ENCODE measurements at regions not wholly inside any gene's neighbourhood (a gene's known extent, or its start where the extent isn't known, plus 50 kb on each side); places are given as distances from the start of the nearest gene placed in this dataset.

DNA sequence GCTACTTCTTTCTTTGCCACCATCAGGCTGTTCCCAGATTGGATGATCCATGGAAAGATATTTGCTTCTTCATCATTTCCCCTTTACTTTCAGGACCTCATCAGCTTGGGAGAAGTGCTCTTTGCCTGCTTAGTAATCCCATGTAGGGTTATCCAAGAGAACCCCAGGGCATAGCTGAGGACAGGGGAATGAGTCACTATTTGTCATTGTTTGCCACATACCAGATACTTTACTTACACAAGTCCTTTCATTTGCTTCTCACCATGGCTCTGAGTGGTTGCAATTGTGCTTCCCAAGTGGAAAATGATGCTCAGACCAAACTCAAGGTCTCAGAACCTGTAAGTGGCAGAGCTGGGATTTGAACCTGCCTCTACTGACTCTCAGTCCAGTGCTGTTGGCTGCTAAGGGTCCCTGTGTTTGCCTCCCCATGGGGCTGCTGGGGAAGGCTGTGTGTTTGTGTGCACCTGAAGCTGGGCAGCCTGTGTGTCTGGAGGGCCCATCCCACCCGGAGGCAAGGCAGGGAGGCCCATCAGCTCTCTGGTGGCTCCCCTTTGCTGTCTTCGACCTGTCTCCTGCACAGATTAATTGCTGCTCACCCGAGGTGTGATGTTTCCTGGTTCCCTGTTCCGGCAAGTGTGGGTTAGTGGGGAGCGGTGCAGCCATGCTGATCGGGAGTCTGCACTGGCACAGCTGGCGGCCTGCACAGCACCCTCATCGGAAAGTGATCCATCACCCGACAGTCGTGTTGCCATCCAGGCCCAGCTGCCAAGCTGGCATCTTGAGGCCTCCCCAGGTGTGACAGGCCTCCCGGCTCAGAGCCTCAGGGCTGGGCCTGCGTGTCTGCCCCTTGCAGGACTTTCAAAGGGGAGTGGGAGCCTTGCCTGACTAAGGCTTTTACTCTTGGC, 228.8 kb downstream of the DHX35 start:
- no peaks in the 10 kb centered on the region for H3K79me2 ChIP-seq (ENCODE audit: insufficient read depth, low read length)
- H3K4me2 ChIP-seq (ENCODE audit: low read length): no peak overlapping the region
- no peak for TF ChIP-seq CTCF (IDR thresholded peaks at IDR 0.05; ENCODE audit: low read length)
- TF ChIP-seq EZH2 (IDR thresholded peaks at IDR 0.05; ENCODE audit: borderline replicate concordance, low read length): no peak
- H3K9me3 ChIP-seq (ENCODE audit: low read length): no peaks in the 10 kb centered on the region
- H3K36me3 ChIP-seq (ENCODE audit: insufficient read depth, low read length): no peaks in the 10 kb centered on the region
- no peak overlapping the region for H3K9ac ChIP-seq (ENCODE audit: low read length)
- no peaks in the 10 kb centered on the region for H4K20me1 ChIP-seq (ENCODE audit: insufficient read depth, low read length)
- H3K9me2 ChIP-seq (ENCODE audit: low read depth, low read length): no peaks in the 10 kb centered on the region
- H3K27me3 ChIP-seq (ENCODE audit: insufficient read depth, low read length): no peaks in the 10 kb centered on the region
- no peak overlapping the region for H2AFZ ChIP-seq (ENCODE audit: low read length)
- no peak overlapping the region for H3K4me3 ChIP-seq (ENCODE audit: low read depth, low read length, poor library complexity, severe bottlenecking)
- no peak overlapping the region for H3K27ac ChIP-seq (ENCODE audit: low read depth, low read length, poor library complexity, severe bottlenecking)
- no peaks in the 10 kb centered on the region for H3K4me1 ChIP-seq (ENCODE audit: insufficient read depth, low read length, severe bottlenecking)
- H3F3A ChIP-seq (ENCODE audit: insufficient read depth, low read length): no peaks in the 10 kb centered on the region

DNA sequence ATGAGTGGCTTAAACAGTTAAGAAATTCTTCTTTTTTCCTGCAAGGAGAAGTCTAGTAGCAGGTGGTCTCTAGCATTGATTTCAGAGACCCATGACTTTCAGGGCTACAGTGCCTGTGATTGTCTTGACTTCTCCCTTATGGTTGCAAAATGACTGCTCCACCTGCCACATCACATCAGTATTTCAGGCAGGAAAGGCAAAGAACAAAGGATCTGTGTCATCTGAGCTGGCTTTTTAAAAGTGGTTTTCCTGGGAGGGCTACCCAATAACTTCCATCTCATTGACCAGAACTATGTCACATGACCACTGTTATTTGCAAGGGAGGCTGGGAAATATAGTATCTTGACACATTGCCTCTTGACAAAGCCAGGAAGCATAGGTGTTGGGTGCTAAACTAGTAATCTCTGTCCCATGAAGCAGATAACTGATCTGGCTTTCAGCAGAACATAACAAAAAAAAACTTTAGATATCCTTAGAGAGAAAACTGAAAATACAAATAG, 226.2 kb downstream of the DHX35 start:
- Histone ChIP-seq H3K9me2 (ENCODE audit: low read depth, low read length) (no peaks in the 10 kb centered on the region), H3K4me1 (ENCODE audit: insufficient read depth, low read length, severe bottlenecking) (no peaks in the 10 kb centered on the region), H3K27me3 (ENCODE audit: insufficient read depth, low read length) (no peaks in the 10 kb centered on the region), H3K79me2 (ENCODE audit: insufficient read depth, low read length) (no peaks in the 10 kb centered on the region), H3K9me3 (ENCODE audit: low read length) (no peaks in the 10 kb centered on the region), H4K20me1 (ENCODE audit: insufficient read depth, low read length) (no peaks in the 10 kb centered on the region), H3K36me3 (ENCODE audit: insufficient read depth, low read length) (no peaks in the 10 kb centered on the region), H2AFZ (ENCODE audit: low read length) (no peak overlapping the region), H3K4me2 (ENCODE audit: low read length) (no peak overlapping the region), H3F3A (ENCODE audit: insufficient read depth, low read length) (no peaks in the 10 kb centered on the region), H3K27ac (ENCODE audit: low read depth, low read length, poor library complexity, severe bottlenecking) (no peak overlapping the region), H3K4me3 (ENCODE audit: low read depth, low read length, poor library complexity, severe bottlenecking) (no peak overlapping the region), H3K9ac (ENCODE audit: low read length) (no peak overlapping the region)
- TF ChIP-seq CTCF (IDR thresholded peaks at IDR 0.05; ENCODE audit: low read length): no peak
- TF ChIP-seq EZH2 (IDR thresholded peaks at IDR 0.05; ENCODE audit: borderline replicate concordance, low read length): no peak

DNA sequence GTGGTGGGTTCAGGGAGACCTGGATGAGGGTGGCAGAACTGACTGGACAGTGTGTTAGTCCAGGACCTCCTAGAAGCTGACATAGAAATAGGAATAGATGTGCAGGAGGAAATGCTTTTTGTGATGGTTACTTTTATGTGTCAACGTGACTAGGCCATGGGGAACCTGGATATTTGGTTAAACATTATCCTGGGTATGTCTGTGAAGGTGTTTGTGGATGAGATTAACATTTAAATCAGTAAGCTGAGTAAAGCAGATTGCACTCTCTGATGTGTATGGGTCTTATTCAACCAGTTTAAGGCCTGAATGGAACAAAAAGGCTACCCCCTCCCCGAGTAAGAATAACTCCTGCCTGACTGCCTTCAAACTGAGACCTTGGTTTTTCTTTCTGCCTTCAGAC, 219.3 kb downstream of the DHX35 start:
- TF ChIP-seq CTCF (IDR thresholded peaks at IDR 0.05; ENCODE audit: low read length): no peak
- no peak for TF ChIP-seq EZH2 (IDR thresholded peaks at IDR 0.05; ENCODE audit: borderline replicate concordance, low read length)
- Histone ChIP-seq H4K20me1 (ENCODE audit: insufficient read depth, low read length) (no peaks in the 10 kb centered on the region), H3K4me3 (ENCODE audit: low read depth, low read length, poor library complexity, severe bottlenecking) (no peak overlapping the region), H3K9ac (ENCODE audit: low read length) (no peak overlapping the region), H2AFZ (ENCODE audit: low read length) (no peak overlapping the region), H3K36me3 (ENCODE audit: insufficient read depth, low read length) (no peaks in the 10 kb centered on the region), H3K4me1 (ENCODE audit: insufficient read depth, low read length, severe bottlenecking) (no peaks in the 10 kb centered on the region), H3K9me2 (ENCODE audit: low read depth, low read length) (no peaks in the 10 kb centered on the region), H3K9me3 (ENCODE audit: low read length) (no peaks in the 10 kb centered on the region), H3K27ac (ENCODE audit: low read depth, low read length, poor library complexity, severe bottlenecking) (no peak overlapping the region), H3K27me3 (ENCODE audit: insufficient read depth, low read length) (no peaks in the 10 kb centered on the region; the same call in 1 of the 2 replicates), H3F3A (ENCODE audit: insufficient read depth, low read length) (no peaks in the 10 kb centered on the region), H3K4me2 (ENCODE audit: low read length) (no peak overlapping the region), H3K79me2 (ENCODE audit: insufficient read depth, low read length) (no peaks in the 10 kb centered on the region)
